Uterus (tissue), 3 donors: ENCODE measurements at regions not wholly inside any gene's neighbourhood (a gene's known extent, or its start where the extent isn't known, plus 50 kb on each side); places are given as distances from the start of the nearest gene placed in this dataset.

ENCODE experiments used
- DNase-seq, 2 donors: peaks; one replicate each; pipeline ENCODE4 v3.0.0-alpha.2; 2019 to 2020
- H3K27ac ChIP-seq, 2 donors: fragments of 200-600 bp; sonication (generic); 1 replicate in 1 of 2; 2 replicates in 1 of 2; pipeline ENCODE4 v1.5.1; 2016 to 2018
- H3K27me3 ChIP-seq, 2 donors: fragments of 200-600 bp; sonication (generic); one replicate each; pipeline ENCODE4 v1.5.1; 2018 to 2019; ENCODE audit warnings: control low read depth in 1 of 2
- H3K36me3 ChIP-seq, 2 donors: fragments of 200-600 bp; sonication (generic); one replicate each; pipeline ENCODE4 v1.5.1; 2019; ENCODE audit warnings: control low read depth in 1 of 2
- H3K4me1 ChIP-seq, 2 donors: fragments of 200-600 bp; sonication (generic); one replicate each; pipeline ENCODE4 v1.5.1; 2018 to 2019; ENCODE audit warnings: control low read depth in 1 of 2
- H3K4me3 ChIP-seq, 2 donors: fragments of 200-600 bp; sonication (generic); 1 replicate in 1 of 2; 2 replicates in 1 of 2; pipeline ENCODE4 v1.5.1; 2018 to 2019; ENCODE audit warnings: mild to moderate bottlenecking in 1 of 2
- H3K9me3 ChIP-seq, 2 donors: fragments of 200-600 bp; sonication (generic); one replicate each; pipeline ENCODE4 v1.5.1; 2019; ENCODE audit warnings: control low read depth in 1 of 2
- POLR2A ChIP-seq, 2 donors: fragments of 450-650 bp; IDR thresholded peaks; one replicate each; pipeline ENCODE4 v1.6.1; 2016; ENCODE audit warnings: antibody characterized with exemption in 2 of 2, mild to moderate bottlenecking in 1 of 2, moderate library complexity in 1 of 2
- intact Hi-C: fragments of 100-400 bp; cut with DNase I; formaldehyde crosslinking; loops from one replicate; pipeline ENCODE4 v1.15.1; 2023; ENCODE audit warnings: low total_unique reads
- TF ChIP-seq, protein P1 (sequence below), 4 experiments: fragments of 200-600 bp in 2 of 4; fragments of 450-650 bp in 2 of 4; sonication (generic) in 2 of 4; IDR thresholded peaks; one replicate each; pipeline ENCODE4 v1.5.1; 2016 to 2019; ENCODE audit warnings: antibody characterized with exemption in 4 of 4, mild to moderate bottlenecking in 2 of 4, moderate library complexity in 1 of 4
- donor health status: DM: yes; HTN: yes; CAD: no.

- H3K4me3 ChIP-seq: no peak overlapping the region
- TF ChIP-seq, protein P1, sequence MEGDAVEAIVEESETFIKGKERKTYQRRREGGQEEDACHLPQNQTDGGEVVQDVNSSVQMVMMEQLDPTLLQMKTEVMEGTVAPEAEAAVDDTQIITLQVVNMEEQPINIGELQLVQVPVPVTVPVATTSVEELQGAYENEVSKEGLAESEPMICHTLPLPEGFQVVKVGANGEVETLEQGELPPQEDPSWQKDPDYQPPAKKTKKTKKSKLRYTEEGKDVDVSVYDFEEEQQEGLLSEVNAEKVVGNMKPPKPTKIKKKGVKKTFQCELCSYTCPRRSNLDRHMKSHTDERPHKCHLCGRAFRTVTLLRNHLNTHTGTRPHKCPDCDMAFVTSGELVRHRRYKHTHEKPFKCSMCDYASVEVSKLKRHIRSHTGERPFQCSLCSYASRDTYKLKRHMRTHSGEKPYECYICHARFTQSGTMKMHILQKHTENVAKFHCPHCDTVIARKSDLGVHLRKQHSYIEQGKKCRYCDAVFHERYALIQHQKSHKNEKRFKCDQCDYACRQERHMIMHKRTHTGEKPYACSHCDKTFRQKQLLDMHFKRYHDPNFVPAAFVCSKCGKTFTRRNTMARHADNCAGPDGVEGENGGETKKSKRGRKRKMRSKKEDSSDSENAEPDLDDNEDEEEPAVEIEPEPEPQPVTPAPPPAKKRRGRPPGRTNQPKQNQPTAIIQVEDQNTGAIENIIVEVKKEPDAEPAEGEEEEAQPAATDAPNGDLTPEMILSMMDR (IDR thresholded peaks at IDR 0.05): no peak
- no peak for TF ChIP-seq POLR2A (IDR thresholded peaks at IDR 0.05)
- H3K4me1 ChIP-seq: no peaks in the 10 kb centered on the region
- H3K36me3 ChIP-seq: no peaks in the 10 kb centered on the region
- intact Hi-C loops: no loop called here
- H3K27me3 ChIP-seq: no peaks in the 10 kb centered on the region
- no peaks in the 10 kb centered on the region for H3K9me3 ChIP-seq
- DNase-seq: no peak
- H3K27ac ChIP-seq: no peak overlapping the region
Measured at GRCh38 chr16:26649381-26650045, 417.2 kb upstream of the C16orf82 start.

DNA sequence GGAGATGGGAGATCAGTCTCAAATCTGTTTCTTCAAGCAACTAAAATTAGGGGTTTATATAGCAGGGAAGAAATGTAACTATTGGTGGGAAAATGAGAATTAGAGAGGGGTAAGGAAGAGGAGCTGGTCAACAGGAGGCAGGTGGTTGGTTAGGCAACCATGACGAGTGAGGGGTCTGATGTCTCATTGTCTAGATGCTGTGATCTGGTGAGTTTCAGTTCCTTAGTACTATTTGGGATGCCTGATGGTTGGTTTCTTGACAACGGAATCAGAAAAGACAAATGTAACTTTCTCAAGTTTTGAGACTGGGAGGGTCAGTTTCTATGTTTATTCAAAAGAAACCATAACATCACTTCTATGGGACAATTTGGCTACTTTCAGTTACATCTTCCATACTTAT, 415.3 kb upstream of the C16orf82 start:
- Histone ChIP-seq H3K27me3 (no peaks in the 10 kb centered on the region), H3K27ac (no peak overlapping the region), H3K9me3 (no peaks in the 10 kb centered on the region), H3K4me1 (no peaks in the 10 kb centered on the region), H3K4me3 (no peak overlapping the region), H3K36me3 (no peaks in the 10 kb centered on the region)
- TF ChIP-seq POLR2A (IDR thresholded peaks at IDR 0.05): no peak
- TF ChIP-seq, protein P1 (IDR thresholded peaks at IDR 0.05): no peak
- no peak for DNase-seq
- intact Hi-C loops: no loop called here

DNA sequence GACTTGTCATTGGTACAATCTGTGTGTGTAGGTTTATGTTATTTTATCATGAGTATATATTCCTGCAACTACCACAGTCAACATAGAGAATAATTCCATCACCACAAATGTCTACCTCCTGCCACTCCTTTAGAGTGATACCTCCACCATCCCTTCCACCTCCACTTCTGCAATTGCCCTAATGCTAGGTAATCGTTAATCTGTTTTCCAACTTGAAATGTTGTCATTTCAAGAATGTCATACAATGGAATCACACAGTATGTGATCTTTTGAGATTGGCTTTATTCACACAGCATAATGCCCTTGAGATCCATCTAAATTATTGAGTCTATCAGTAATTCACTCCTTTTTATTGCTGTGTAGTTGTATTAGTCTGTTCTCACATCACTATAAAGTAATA, 414.8 kb upstream of the C16orf82 start:
- H3K9me3 ChIP-seq: no peaks in the 10 kb centered on the region
- H3K36me3 ChIP-seq: no peaks in the 10 kb centered on the region
- intact Hi-C loops: no loop called here
- no peak overlapping the region for H3K4me3 ChIP-seq
- no peaks in the 10 kb centered on the region for H3K27me3 ChIP-seq
- no peaks in the 10 kb centered on the region for H3K4me1 ChIP-seq
- DNase-seq: no peak
- TF ChIP-seq POLR2A (IDR thresholded peaks at IDR 0.05): no peak
- TF ChIP-seq, protein P1 (IDR thresholded peaks at IDR 0.05): no peak
- H3K27ac ChIP-seq: no peak overlapping the region

DNA sequence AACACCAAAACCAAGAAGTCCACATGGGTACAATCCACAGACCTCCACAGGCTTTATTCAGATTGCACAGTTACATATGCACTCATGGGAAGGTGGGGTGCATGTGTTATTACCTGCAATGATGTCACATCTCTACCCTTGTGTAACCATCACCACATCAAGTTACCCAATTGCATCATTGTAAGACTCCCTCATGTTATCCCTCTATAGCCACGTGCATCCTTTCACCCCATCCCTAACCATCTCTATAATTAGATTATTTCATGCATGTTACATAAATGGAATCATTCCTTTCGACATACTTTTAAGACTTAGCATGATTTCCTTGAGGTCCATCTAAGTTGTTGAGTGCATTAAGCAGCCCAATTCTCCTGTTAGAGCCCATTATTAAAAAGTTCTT, 408.2 kb upstream of the C16orf82 start:
- Histone ChIP-seq H3K27me3 (no peaks in the 10 kb centered on the region), H3K4me1 (no peaks in the 10 kb centered on the region), H3K36me3 (no peaks in the 10 kb centered on the region), H3K27ac (no peak overlapping the region), H3K4me3 (no peak overlapping the region), H3K9me3 (no peaks in the 10 kb centered on the region)
- intact Hi-C loops: no loop called here
- TF ChIP-seq, protein P1 (IDR thresholded peaks at IDR 0.05): no peak
- TF ChIP-seq POLR2A (IDR thresholded peaks at IDR 0.05): no peak
- DNase-seq: no peak

DNA sequence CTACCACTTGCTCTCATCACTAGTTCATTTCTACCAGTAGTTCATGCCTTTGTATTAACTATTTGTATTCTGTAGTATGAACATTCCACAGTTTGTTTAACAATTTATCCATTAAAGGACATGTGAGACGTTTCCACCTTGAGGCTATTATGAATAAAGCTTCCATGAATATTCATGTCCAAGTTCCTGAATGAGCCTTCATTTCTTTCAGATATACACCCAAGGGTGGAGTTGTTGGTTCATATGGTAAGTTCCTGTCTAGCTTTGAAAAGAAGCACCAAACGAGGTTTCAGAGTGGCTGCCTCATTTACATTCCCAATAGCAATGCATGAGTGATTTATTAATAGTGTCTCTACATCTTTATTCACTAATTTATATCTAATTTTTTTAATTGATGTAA, 407.8 kb upstream of the C16orf82 start:
- DNase-seq: no peak
- no peaks in the 10 kb centered on the region for H3K9me3 ChIP-seq
- no peaks in the 10 kb centered on the region for H3K4me1 ChIP-seq
- H3K27ac ChIP-seq: no peak overlapping the region
- TF ChIP-seq POLR2A (IDR thresholded peaks at IDR 0.05): no peak
- H3K36me3 ChIP-seq: no peaks in the 10 kb centered on the region
- intact Hi-C loops: no loop called here
- H3K4me3 ChIP-seq: no peak overlapping the region
- H3K27me3 ChIP-seq: no peaks in the 10 kb centered on the region

GRCh38 chr16:26664086-26664485, 402.6 kb upstream of the C16orf82 start:
- H3K36me3 ChIP-seq: no peaks in the 10 kb centered on the region
- intact Hi-C loops: no loop called here
- H3K4me3 ChIP-seq: no peak overlapping the region
- no peak for DNase-seq
- H3K4me1 ChIP-seq: no peaks in the 10 kb centered on the region
- H3K9me3 ChIP-seq: no peaks in the 10 kb centered on the region
- H3K27me3 ChIP-seq: no peaks in the 10 kb centered on the region
- no peak overlapping the region for H3K27ac ChIP-seq
- no peak for TF ChIP-seq POLR2A (IDR thresholded peaks at IDR 0.05)
- TF ChIP-seq, protein P1 (IDR thresholded peaks at IDR 0.05): no peak
